NCI-H146 (cell line): ENCODE measurements at regions not wholly inside any gene's neighbourhood (a gene's known extent, or its start where the extent isn't known, plus 50 kb on each side); places are given as distances from the start of the nearest gene placed in this dataset.

Source experiments
- DNase-seq: peaks from one replicate; lab custom pipeline; 2025; lab: John Stamatoyannopoulos, UW

- no peak for DNase-seq
Observed at GRCh38 chr15:69737916-69738315, 285.3 kb downstream of the RPLP1 start.

DNA sequence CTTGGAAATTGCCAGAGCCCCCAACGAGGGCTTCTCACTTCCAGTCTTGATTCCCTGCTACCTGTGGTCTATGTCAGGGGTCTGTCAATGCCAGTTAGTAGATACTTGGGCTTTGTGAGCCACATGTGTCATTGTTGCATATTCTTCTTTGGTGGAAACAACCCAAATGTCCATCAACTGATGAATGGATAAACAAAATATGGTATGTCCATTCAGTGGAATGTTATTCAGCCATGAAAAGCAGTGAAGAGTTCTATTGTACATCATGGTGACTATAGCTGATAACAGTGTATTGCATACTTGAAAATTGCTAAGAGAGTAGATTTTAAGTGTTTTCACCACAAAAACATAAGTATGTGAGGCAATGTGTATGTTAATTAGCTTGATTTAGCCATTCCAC lies 288.1 kb downstream of the RPLP1 start:
- no peak for DNase-seq

DNA sequence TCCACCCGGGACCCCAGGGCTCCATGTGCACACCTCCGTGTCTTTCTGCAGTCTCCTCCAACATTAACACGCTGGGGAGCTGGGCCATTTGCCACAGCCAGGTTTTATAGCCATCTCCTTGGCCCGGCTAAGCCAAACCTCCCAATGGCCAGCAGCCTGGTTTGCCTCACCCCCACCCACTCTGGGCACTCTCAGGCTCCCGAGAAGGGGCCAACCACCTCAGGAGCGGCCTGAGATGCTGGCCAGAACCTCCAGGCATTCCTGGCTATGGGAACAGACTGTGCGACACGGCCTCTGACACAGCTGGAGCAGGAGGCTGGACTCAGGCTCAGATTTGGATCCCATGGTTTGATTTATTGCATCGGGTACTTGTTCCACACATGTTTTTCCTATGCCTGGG lies 289.7 kb downstream of the RPLP1 start:
- no peak for DNase-seq

GRCh38 chr15:69743091-69743490 lies 290.5 kb downstream of the RPLP1 start:
- no peak for DNase-seq

GRCh38 chr15:69744391-69745162 lies 292.0 kb downstream of the RPLP1 start:
- no peak for DNase-seq

DNA sequence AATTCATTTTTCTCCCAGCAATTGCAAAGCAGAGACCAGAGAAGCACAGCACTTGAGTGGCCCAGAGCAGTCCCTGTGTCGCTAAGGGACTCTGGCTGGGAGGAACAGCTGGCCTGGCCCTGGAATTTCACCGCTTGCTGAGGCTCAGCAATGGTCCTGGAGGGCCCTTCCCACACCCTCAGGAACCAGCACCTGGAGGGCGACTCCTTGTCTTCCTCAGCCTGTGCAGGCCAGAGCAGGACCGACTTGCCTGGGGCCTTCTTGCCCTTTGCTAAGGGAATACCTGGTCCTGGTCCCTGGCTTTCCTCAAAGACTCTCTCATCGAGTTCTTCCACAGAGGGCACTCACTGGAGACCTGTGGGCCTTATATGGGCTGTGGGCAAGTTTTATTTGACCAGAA lies 294.6 kb downstream of the RPLP1 start:
- no peak for DNase-seq

GRCh38 chr15:69748131-69748530 lies 295.5 kb downstream of the RPLP1 start:
- DNase-seq, result no peak

GRCh38 chr15:69748576-69749185 lies 296.1 kb downstream of the RPLP1 start:
- no peak for DNase-seq

GRCh38 chr15:69749274-69749673 lies 296.7 kb downstream of the RPLP1 start:
- no peak for DNase-seq

DNA sequence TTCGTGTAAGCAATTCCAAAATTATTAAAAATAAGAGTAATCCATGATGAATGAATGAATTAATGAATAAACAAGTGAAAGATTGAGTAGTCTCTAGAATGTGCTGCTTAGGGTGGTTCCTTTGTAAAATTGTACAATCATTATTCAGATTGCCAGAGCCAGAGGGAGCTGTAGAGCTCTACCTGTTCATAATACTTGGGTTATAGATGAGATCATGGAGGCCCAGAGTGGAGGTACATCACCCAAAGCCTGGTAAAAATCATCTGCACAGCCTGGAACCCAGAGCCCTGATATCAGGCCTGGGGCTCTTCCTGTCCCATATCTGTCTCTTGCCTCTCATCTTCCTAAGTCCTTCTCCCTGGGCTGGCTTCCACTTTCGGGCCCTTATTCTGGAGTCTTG lies 297.2 kb downstream of the RPLP1 start:
- DNase-seq, result no peak

DNA sequence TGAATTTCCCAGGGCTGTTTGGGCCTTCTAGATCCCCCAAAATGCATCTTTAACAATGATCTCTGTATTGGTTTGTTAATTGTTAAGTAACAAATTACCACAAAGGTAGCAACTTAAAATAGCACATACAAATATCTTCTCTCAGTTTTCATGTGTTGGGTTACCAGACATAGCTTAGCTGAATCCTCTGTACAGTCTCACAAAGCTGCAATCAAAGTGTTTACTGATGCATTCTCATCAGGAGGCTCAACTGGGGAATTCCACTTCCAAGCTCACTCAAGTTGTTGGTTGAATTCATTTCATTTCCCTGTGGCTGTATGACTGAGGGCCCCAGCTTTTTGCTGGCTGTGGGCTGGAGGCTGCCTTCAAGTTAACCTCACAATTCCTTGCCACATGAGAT lies 297.6 kb downstream of the RPLP1 start:
- no peak for DNase-seq

DNA sequence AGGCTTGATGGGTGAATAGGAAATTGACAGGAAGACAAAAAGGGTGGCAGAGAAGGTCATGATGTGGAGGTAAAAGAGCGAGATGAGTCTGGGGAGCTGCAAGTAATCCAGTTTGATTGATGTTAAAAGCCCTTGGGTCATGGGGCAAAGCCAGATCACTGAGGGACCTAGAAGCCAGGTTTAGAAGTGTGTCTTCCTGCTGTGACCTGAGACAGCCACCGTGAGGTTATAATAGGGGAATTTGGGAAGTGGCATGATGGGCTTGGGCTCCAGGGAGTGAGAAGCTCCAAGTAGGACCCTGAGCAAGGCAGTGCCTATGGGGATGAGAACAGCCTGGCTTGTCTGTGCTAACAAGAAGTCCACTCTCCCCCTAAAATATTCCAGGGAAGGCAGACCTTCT lies 298.5 kb downstream of the RPLP1 start:
- no peak for DNase-seq

GRCh38 chr15:69751566-69751965 lies 298.9 kb downstream of the RPLP1 start:
- no peak for DNase-seq

GRCh38 chr15:69753867-69754266 lies 301.2 kb downstream of the RPLP1 start:
- DNase-seq, result no peak

DNA sequence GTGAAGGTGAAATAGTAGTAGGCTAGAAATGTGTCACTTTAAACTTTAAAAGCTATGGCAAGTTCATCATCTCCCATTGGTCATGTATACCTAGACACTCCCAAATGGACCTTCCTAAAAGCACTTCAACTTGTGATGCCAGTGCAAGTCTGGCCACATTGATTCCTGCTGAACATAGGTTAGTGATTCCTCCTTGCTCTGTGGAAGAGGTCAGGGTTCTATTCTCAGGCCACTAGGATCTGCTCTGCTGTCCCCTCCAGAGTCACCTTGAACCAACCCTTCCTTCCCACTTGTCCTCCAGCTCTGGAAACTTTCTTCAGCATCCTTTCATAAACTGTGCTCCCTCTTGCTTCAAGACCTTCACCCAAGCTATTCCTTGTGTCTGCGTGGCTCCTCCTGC lies 301.7 kb downstream of the RPLP1 start:
- no peak for DNase-seq

GRCh38 chr15:69755551-69756310 lies 303.1 kb downstream of the RPLP1 start:
- DNase-seq, result no peak

- no peak for DNase-seq
Observed at GRCh38 chr15:69756440-69756839, 303.8 kb downstream of the RPLP1 start.

GRCh38 chr15:69757186-69757585 lies 304.6 kb downstream of the RPLP1 start:
- DNase-seq, result no peak

DNA sequence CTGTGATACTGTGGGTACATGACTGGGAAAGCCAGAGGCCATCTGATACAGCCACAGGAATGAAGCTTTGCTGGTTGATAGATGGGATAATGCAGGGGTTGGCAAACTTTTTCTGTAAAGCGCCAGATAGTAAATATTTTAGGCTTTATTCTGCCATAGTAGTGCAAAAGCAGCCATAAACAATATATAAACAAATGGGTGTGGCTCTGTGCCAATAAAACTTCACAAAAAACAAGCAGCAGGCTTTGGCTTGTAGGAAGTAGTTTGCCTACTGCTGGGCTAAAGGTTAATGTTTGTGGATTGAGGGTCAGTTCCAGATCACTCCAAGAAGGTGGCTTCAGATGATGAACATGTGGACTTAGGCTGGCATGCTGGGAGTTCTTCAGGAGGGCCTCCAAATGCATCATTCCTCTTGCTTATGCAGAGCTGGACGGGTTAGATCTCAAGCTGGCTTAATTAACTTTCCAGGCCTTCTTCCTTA lies 305.7 kb downstream of the RPLP1 start:
- DNase-seq, result no peak

- no peak for DNase-seq
Observed at GRCh38 chr15:69758810-69759790, 306.5 kb downstream of the RPLP1 start.

- no peak for DNase-seq
Observed at GRCh38 chr15:69760258-69760845, 307.7 kb downstream of the RPLP1 start.
